Stimulated activated CD8-positive, alpha-beta memory T cell treated with anti-CD3 and anti-CD28 coated beads, Interleukin-4, amount 100 ng/mL, for 1 hour (primary cell): ENCODE measurements at regions not wholly inside any gene's neighbourhood (a gene's known extent, or its start where the extent isn't known, plus 50 kb on each side); places are given as distances from the start of the nearest gene placed in this dataset.

Experiments
- DNase-seq, 2 donors: peaks; one replicate each; pipeline ENCODE4 v3.0.0-alpha.2; 2020; ENCODE audit warnings: low read depth in 2 of 2, low spot score in 1 of 2

GRCh38 chr5:157925786-157926671, 67.1 kb upstream of the CLINT1 start:
- no peak for DNase-seq

DNA sequence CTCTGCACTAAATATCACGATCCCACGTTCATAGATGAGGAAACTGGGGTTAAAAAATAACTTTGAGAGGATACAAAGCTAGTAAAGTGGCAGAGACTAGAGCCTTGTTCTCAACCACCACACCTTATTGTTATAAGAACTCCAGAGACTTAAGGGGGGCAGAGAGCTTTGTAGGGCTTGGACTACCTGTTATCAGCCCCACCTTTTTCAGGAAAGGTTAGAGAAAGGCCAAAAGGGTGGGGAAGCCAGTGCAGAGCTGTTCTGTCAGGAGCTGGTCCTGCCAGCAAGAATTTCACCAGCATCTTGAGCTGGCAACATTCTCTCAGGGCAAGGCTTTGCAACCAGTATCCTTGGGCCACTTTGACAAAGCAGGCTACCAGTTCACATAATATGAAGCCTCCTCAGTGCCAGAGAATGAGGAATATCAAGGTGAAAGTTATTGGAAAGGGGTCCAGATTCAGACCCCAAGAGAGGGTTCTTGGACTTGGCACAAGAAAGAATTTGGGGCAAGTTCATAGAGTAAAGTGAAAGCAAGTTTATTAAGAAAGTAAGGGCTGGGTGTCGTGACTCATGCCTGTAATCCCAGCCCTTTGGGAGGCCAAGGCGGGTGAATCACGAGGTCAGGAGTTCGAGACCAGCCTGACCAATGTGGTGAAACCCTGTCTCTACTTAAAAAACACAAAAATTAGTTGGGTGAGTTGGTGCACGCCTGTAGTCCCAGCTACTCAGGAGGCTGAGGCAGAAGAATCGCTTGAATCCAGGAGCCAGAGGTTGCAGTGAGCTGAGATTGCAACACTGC, 66.2 kb upstream of the CLINT1 start:
- no peak for DNase-seq

DNA sequence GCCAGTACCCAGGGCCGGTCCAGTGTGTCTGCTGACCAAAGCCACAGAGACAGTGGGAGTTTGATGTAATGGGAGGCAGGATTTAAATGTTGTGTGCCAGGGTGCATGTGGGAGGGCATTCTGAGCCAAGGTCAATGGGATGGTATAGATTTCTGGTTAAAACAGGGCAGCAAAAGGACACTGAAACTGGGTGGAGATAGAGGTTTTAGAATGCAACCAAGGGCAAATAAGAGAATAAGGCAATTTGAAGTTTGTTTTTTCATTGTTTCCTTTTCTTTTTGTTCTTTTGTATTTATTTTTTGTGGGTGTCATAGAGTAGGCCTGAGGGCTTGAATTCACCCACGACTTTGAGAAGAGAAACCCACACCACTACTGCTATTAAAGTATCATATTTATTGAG, 65.5 kb upstream of the CLINT1 start:
- no peak for DNase-seq

- DNase-seq: no peak
These were observed 64.8 kb upstream of the CLINT1 start for GRCh38 chr5:157923765-157924164.

DNA sequence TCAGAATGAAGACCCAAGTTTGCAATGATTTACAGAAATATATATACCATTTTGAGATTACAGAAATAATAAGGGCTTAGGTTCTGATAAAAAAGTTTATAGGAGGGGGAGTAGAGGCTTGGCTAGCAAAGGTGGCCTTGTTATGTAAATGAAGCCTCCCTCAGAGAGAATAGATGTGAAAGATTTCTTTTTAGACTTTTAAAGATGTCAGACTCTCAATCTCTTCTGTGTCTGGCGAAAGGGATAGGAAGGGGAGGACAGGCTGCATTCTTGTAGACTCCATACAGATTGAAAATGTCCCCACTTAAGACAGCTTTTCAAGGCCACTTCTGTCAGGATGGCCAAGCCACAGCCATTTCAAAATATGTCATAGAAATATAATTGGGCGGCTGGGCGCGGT, 63.1 kb upstream of the CLINT1 start:
- no peak for DNase-seq

DNA sequence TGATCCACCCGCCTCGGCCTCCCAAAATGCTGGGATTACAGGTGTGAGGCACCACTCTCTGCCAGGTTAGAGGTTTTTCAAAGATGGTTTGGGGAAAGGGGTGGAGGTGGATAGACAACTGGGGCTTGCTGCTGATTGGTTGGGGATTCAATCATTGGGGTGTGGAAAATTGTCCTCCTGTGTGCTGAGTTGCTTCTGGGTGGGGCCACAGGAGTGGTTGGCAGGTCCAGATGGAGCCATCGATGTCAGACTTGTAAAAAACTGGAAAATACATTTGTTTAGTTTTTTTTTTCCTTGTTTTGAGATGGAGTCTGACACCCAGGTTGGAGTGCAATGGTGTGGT, 61.9 kb upstream of the CLINT1 start:
- DNase-seq: no peak

DNA sequence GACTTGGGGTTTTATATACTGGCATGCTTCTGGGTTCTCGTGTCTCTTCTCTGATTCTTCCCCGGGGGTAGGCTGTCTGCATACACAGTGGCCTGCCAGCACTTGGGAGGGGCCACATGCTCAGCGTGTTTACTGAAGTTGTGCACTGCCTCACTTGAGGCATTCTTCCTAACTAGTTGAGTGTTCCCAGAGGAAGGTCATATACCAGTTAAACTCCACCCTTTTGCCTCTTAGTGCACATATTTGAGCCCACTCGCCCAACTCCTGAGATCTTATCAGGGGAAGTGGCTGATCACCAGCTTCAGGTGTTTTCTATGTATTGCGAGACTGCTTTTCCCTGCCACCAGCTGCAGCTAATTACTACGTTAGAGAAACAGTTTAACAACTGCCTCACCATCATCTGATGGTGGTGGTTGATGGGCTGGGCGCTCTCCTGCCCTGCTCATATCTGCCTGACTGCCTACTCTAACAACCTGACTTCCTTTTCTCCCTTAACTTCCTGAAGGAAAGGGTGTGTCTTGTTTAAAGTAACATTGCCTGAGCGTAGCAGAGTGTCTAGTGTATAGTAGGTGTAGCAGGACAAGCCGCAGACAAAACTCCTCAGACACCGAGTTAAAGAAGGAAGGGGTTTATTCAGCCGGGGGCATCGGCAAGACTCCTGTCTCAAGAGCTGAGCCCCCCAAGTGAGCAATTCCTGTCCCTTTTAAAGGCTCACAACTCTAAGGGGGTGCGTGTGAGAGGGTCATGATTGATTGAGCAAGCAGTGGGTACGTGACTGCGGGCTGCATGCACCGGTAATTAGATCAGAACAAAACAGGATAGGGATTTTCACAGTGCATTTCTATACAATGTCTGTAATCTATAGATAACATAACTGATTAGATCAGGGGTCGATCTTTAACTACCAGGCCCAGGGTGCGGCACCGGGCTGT, 60.1 kb upstream of the CLINT1 start:
- no peak for DNase-seq

DNA sequence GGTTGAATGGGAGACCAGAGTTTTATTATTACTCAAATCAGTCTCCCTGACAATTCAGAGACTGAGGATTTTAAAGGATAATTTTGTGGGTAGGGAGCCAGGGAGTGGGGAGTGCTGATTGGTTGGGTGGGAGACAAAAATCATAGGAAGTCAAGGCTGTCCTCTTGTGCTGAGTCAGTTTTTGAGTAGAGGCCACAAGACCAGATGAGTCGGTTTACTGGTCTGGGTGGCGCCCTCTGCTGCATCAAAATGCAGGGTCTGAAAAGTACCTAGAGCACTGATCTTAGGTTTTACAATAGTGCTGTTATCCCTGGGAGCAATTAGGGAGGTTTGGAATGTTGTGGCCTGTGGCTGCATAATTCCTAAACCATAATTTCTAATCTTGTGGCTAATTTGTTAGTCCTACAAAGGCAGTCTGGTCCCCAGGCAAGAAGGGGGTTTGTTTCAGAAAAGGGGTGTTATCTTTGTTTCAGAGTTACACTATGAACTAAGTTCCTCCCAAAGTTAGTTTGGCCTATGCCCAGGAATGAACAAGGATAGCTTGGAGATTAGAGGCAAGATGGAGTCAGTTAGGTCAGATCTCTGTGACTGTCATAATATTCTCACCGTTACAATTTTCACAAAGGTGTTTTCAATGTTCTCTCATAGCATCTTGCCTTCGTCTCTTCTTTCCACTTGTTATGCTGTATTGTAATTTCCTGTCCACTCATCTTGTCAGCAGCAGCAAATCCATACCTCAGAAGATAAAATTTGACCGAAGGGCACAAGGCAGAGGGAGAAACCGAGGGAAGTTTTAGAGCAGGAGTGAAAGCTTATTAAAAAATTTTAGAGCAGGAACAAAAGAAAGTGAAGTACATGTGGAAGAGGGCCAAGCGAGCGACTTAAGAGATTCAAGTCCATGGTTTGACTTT, 59.2 kb upstream of the CLINT1 start:
- peak; percentile 14 to 16 for DNase-seq

DNA sequence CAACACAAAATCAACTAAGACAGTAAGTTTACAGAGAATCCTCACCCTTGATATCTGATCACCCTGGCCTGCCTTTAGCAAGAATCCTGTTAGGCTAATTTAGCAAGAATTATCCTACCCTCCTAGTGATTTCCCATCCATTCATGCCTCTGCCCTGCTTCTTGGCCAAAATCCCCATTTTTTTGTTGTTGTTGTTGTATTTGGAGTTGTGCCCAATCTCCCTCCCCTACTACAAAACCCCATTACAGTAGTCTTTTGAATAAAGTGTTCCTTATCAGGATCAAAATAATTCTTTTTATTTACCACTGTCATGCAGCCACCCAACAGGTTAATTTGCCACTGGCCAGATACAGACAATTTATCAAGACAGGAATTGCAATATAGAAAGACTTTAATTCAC, 58.5 kb upstream of the CLINT1 start:
- no peak for DNase-seq

DNA sequence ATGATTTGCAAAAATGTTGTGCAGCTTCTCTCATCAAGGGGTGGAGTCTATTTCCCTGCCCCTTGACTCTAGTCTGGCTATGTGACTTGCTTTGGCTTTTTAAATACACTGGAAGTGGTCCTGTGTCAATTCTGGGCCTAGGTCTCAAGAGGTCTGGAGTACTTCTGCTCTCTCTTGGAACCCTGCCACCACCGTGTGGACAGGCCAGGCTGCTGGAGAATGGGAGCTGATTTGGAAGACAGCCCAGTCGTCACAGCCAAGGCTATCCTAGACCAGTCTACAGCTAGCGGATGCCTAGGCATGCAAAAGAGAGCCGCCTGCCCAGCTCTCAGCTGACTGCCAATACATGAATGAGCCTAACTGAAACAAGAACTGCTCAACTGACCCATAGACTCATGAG, 56.7 kb upstream of the CLINT1 start:
- DNase-seq: no peak

DNA sequence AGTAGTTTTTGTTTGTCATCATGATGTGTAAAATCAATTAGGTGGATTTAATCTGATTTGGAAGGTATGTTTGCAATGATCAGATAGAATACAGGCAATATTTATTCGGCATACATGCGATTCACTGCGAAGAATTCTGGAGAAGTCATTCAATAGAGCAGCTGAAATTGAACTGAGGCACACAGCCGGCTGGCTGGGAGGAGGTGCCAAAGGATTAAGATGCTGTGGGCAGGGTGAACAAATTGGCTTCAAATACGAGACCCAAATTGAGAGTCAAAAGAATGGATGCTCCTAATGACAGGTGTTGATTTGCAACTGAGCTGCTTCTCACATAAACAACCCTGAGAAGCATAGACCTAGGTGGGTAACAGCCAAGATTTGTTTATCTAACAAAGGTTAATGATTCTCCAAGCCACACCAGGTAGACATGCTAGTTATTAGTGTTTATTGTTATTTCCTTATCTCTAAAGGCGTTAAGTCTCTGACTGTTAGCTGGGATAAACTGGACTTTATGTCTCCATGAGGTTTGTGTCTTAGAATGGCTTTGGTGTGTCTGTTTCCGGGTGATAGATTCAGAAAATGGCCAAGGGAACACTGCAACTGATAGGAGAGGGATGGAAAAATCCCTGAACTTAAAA, 55.3 kb upstream of the CLINT1 start:
- DNase-seq: no peak

DNA sequence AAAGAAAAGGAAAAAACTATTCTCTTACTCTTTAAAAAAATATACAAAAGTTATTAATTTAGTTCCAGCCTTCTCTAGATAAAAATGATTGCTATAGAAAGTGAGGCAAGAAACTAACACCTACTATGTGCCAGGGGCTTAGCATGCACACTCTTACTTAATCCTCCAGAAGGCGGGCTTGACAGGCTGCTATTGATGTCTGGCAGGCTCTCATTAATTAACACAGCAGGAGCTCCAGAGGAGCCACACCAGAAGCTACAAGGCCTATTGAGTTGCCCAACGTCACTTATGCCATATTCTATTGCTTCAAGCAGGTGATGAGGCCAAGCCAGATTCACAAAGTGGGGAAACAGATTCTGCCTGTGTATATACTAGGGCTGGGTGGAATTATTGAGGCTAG, 54.6 kb upstream of the CLINT1 start:
- DNase-seq: no peak

GRCh38 chr5:157912621-157913325, 53.8 kb upstream of the CLINT1 start:
- no peak for DNase-seq

DNA sequence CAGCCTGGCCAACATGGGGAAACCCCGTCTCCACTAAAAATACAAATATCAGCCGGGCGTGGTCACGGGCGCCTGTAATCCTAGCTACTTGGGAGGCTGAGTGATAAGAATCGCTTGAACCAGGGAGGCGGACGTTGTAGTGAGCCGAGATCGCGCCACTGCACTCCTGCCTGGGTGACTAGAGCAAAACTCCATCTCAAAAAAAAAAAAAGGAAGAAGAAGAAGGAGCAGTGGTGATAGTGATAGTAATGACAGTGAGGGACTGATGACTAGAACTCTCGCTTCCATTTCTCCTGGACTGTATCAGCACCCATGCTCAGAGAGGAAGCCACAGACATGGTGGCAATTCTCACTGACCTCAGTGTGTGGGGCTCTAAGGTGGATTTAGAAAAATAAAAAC, 52.6 kb upstream of the CLINT1 start:
- DNase-seq: no peak
